ENCODE measurements at regions not wholly inside any gene's neighbourhood (a gene's known extent, or its start where the extent isn't known, plus 50 kb on each side); places are given as distances from the start of the nearest gene placed in this dataset.

DNA sequence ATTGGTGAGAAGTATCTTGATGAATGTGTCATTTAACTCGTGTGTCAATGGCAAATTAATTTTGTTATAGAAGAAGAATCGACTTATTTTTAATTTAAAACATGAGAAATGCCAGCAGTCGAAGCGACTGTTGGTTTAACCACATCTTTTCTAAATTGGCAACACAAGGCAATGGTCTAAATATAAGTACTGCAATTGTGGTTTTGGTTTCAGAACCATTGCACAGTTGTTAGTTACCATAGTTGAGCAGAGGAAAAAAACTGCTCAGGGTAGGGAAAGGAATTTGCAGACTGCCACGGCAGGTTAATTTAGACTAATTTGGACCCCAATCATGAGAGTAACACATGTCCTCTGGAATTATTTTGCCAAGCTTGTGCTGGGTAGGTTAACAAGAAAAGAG, 185.6 kb upstream of the RUNX1 start:
- Histone ChIP-seq H3K4me3 (ENCODE audit: low read length, poor library complexity, severe bottlenecking) (no peak overlapping the region), H2AFZ (ENCODE audit: low read length) (no peak overlapping the region), H3K79me2 (ENCODE audit: insufficient read depth, low read length) (no peaks in the 10 kb centered on the region), H3K9ac (ENCODE audit: low read depth, low read length, poor library complexity, severe bottlenecking) (no peak overlapping the region), H3K9me2 (replicated peaks; ENCODE audit: low read depth, low read length) (no peaks in the 10 kb centered on the region), H3F3A (ENCODE audit: low read depth) (no peaks in the 10 kb centered on the region), H3K4me1 (ENCODE audit: insufficient read depth, low read length, poor library complexity, severe bottlenecking) (peaks cover 6% of the 10 kb centered on the region), H3K27me3 (ENCODE audit: insufficient read depth, low read length, poor library complexity, severe bottlenecking) (no peaks in the 10 kb centered on the region), H3K36me3 (ENCODE audit: insufficient read depth, low read length) (no peaks in the 10 kb centered on the region), H4K20me1 (ENCODE audit: insufficient read depth, low read length, poor library complexity, severe bottlenecking) (no peaks in the 10 kb centered on the region), H3K4me2 (ENCODE audit: low read depth, low read length, poor library complexity, severe bottlenecking) (peak overlapping the region; percentile 36), H3K9me3 (ENCODE audit: insufficient read depth, low read depth, low read length) (no peaks in the 10 kb centered on the region)
- TF ChIP-seq CTCF (conservative IDR thresholded peaks at IDR 0.05; ENCODE audit: low read length): no peak
- no peak for TF ChIP-seq EZH2phosphoT487 (IDR thresholded peaks at IDR 0.05; ENCODE audit: borderline replicate concordance)

DNA sequence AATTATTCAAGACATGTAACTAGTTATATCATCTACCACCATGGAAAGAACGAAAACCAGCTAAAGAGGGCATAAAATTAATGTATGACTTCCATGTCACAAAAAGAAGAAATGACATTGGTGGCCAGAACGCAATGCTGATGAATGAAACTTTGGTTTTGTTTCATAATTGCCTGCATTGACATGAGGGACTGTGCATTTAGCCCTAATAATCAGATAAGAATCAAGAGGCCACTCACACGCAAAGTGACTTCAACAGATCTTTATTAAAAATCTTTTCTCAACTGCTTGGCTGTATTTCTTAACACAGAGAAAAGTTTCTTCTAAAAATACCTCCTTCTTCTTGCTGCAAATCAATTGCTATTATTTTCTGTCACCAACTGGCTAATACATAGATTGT, 184.7 kb upstream of the RUNX1 start:
- Histone ChIP-seq H3K36me3 (ENCODE audit: insufficient read depth, low read length) (no peaks in the 10 kb centered on the region), H3K4me2 (ENCODE audit: low read depth, low read length, poor library complexity, severe bottlenecking) (no peak overlapping the region), H3K9ac (ENCODE audit: low read depth, low read length, poor library complexity, severe bottlenecking) (no peak overlapping the region), H3F3A (ENCODE audit: low read depth) (no peaks in the 10 kb centered on the region), H3K9me2 (replicated peaks; ENCODE audit: low read depth, low read length) (no peaks in the 10 kb centered on the region), H3K79me2 (ENCODE audit: insufficient read depth, low read length) (no peaks in the 10 kb centered on the region), H2AFZ (ENCODE audit: low read length) (no peak overlapping the region), H3K9me3 (ENCODE audit: insufficient read depth, low read depth, low read length) (no peaks in the 10 kb centered on the region), H3K27me3 (ENCODE audit: insufficient read depth, low read length, poor library complexity, severe bottlenecking) (no peaks in the 10 kb centered on the region), H3K4me1 (ENCODE audit: insufficient read depth, low read length, poor library complexity, severe bottlenecking) (peaks cover 6% of the 10 kb centered on the region), H4K20me1 (ENCODE audit: insufficient read depth, low read length, poor library complexity, severe bottlenecking) (no peaks in the 10 kb centered on the region), H3K4me3 (ENCODE audit: low read length, poor library complexity, severe bottlenecking) (no peak overlapping the region)
- TF ChIP-seq EZH2phosphoT487 (IDR thresholded peaks at IDR 0.05; ENCODE audit: borderline replicate concordance) (no peak), CTCF (conservative IDR thresholded peaks at IDR 0.05; ENCODE audit: low read length) (no peak)

GRCh38 chr21:35232545-35233176, 183.6 kb upstream of the RUNX1 start:
- H3K9me2 ChIP-seq (replicated peaks; ENCODE audit: low read depth, low read length): no peaks in the 10 kb centered on the region
- H3K4me3 ChIP-seq (ENCODE audit: low read length, poor library complexity, severe bottlenecking): no peak overlapping the region
- H3K36me3 ChIP-seq (ENCODE audit: insufficient read depth, low read length): no peaks in the 10 kb centered on the region
- no peak overlapping the region for H3K4me2 ChIP-seq (ENCODE audit: low read depth, low read length, poor library complexity, severe bottlenecking)
- no peak overlapping the region for H3K9ac ChIP-seq (ENCODE audit: low read depth, low read length, poor library complexity, severe bottlenecking)
- no peaks in the 10 kb centered on the region for H3K9me3 ChIP-seq (ENCODE audit: insufficient read depth, low read depth, low read length)
- H3K4me1 ChIP-seq (ENCODE audit: insufficient read depth, low read length, poor library complexity, severe bottlenecking): peaks cover 8% of the 10 kb centered on the region
- no peaks in the 10 kb centered on the region for H4K20me1 ChIP-seq (ENCODE audit: insufficient read depth, low read length, poor library complexity, severe bottlenecking)
- no peaks in the 10 kb centered on the region for H3F3A ChIP-seq (ENCODE audit: low read depth)
- H2AFZ ChIP-seq (ENCODE audit: low read length): no peak overlapping the region
- no peaks in the 10 kb centered on the region for H3K27me3 ChIP-seq (ENCODE audit: insufficient read depth, low read length, poor library complexity, severe bottlenecking)
- H3K79me2 ChIP-seq (ENCODE audit: insufficient read depth, low read length): no peaks in the 10 kb centered on the region
- no peak for TF ChIP-seq CTCF (conservative IDR thresholded peaks at IDR 0.05; ENCODE audit: low read length)
- TF ChIP-seq EZH2phosphoT487 (IDR thresholded peaks at IDR 0.05; ENCODE audit: borderline replicate concordance): no peak
